GM23338 (cell line): ENCODE measurements at regions not wholly inside any gene's neighbourhood (a gene's known extent, or its start where the extent isn't known, plus 50 kb on each side); places are given as distances from the start of the nearest gene placed in this dataset.

Source experiments
- ATAC-seq: fragments of 200-7000 bp; cut with Tn5 transposase; 3 replicates; pipeline ENCODE4 v1.9.1; 2020
- DNase-seq: peaks from one replicate; pipeline ENCODE4 v3.0.0-alpha.2; 2015; ENCODE audit warnings: low spot score
- H2AFZ ChIP-seq: fragments of 200-600 bp; sonication (generic); 2 replicates; pipeline ENCODE4 v1.8.0; 2016; ENCODE audit warnings: antibody characterized with exemption, mild to moderate bottlenecking, moderate library complexity
- H3F3A ChIP-seq: fragments of 200-600 bp; sonication (generic); replicated peaks from 2 replicates; pipeline ENCODE4 v1.8.0; 2017; ENCODE audit warnings: antibody characterized with exemption, mixed run types, low read depth
- H3K27ac ChIP-seq: fragments of 200-600 bp; sonication (generic); 2 replicates; pipeline ENCODE4 v1.6.1; 2016; ENCODE audit warnings: low read depth
- H3K27me3 ChIP-seq: fragments of 200-600 bp; sonication (generic); 2 replicates; pipeline ENCODE4 v1.8.0; 2016; ENCODE audit warnings: mild to moderate bottlenecking, mixed run types, moderate library complexity; ENCODE audit not compliant: insufficient read depth
- H3K36me3 ChIP-seq: fragments of 200-600 bp; sonication (generic); 2 replicates; pipeline ENCODE4 v1.8.0; 2016; ENCODE audit warnings: mild to moderate bottlenecking; ENCODE audit not compliant: insufficient read depth
- H3K4me1 ChIP-seq: fragments of 200-600 bp; sonication (generic); 2 replicates; pipeline ENCODE4 v1.8.0; 2016; ENCODE audit warnings: mild to moderate bottlenecking, moderate library complexity; ENCODE audit not compliant: insufficient read depth
- H3K4me2 ChIP-seq: fragments of 200-600 bp; sonication (generic); 2 replicates; pipeline ENCODE4 v1.7.1; 2017; ENCODE audit warnings: mixed run types
- H3K4me3 ChIP-seq: fragments of 200-600 bp; sonication (generic); 2 replicates; pipeline ENCODE4 v1.6.1; 2016; ENCODE audit warnings: mixed run types
- H3K79me2 ChIP-seq: fragments of 200-600 bp; sonication (generic); replicated peaks from 2 replicates; pipeline ENCODE4 v1.8.0; 2017; ENCODE audit warnings: mild to moderate bottlenecking; ENCODE audit not compliant: insufficient read depth
- H3K9me2 ChIP-seq: fragments of 200-600 bp; sonication (generic); 2 replicates; pipeline ENCODE4 v1.8.0; 2017; ENCODE audit not compliant: insufficient read depth
- H4K20me1 ChIP-seq: fragments of 200-600 bp; sonication (generic); replicated peaks from 2 replicates; pipeline ENCODE4 v1.8.0; 2017; ENCODE audit warnings: mild to moderate bottlenecking; ENCODE audit not compliant: insufficient read depth
- H3K27ac Mint-ChIP-seq: 2 replicates; pipeline ENCODE4 v1.8.0; 2020; ENCODE audit warnings: inconsistent platforms, mild to moderate bottlenecking, moderate library complexity, mixed read lengths
- H3K27me3 Mint-ChIP-seq: 3 replicates; pipeline ENCODE4 v1.8.0; 2022; ENCODE audit warnings: low read depth, mild to moderate bottlenecking, moderate library complexity, mixed read lengths, inconsistent platforms; ENCODE audit not compliant: insufficient read depth, poor library complexity
- H3K36me3 Mint-ChIP-seq: 3 replicates; pipeline ENCODE4 v1.8.0; 2021; ENCODE audit warnings: low read depth, mild to moderate bottlenecking, inconsistent platforms, moderate library complexity, mixed read lengths
- H3K4me1 Mint-ChIP-seq: 3 replicates; pipeline ENCODE4 v1.8.0; 2020; ENCODE audit warnings: mild to moderate bottlenecking, inconsistent platforms, mixed read lengths
- H3K4me3 Mint-ChIP-seq: 3 replicates; pipeline ENCODE4 v1.8.0; 2021; ENCODE audit warnings: moderate library complexity, mild to moderate bottlenecking, inconsistent platforms, mixed read lengths
- H3K9me3 Mint-ChIP-seq: 3 replicates; pipeline ENCODE4 v1.8.0; 2020; ENCODE audit warnings: moderate library complexity, mild to moderate bottlenecking, inconsistent platforms, mixed read lengths
- EZH2 ChIP-seq: fragments of 200-600 bp; sonication (generic); IDR thresholded peaks from one replicate; pipeline ENCODE4 v1.8.0; 2017; ENCODE audit warnings: antibody characterized with exemption, mild to moderate bottlenecking, low read depth; ENCODE audit not compliant: unreplicated experiment
- EZH2phosphoT487 ChIP-seq: fragments of 200-600 bp; sonication (generic); IDR thresholded peaks from one replicate; pipeline ENCODE4 v1.8.1; 2018; ENCODE audit warnings: antibody characterized with exemption; ENCODE audit not compliant: unreplicated experiment
- JUNB ChIP-seq: IDR thresholded peaks from one replicate; pipeline ENCODE4 v1.6.1; 2016; ENCODE audit warnings: antibody characterized with exemption; ENCODE audit not compliant: unreplicated experiment
- NANOG ChIP-seq: IDR thresholded peaks from 2 replicates; pipeline ENCODE4 v1.6.1; 2016; ENCODE audit warnings: antibody characterized with exemption, borderline replicate concordance
- POLR2AphosphoS5 ChIP-seq: IDR thresholded peaks from 2 replicates; pipeline ENCODE4 v1.6.1; 2016; ENCODE audit warnings: antibody characterized with exemption, low read depth
- STAT1 ChIP-seq: IDR thresholded peaks from one replicate; pipeline ENCODE4 v1.6.1; 2016; ENCODE audit warnings: antibody characterized with exemption; ENCODE audit not compliant: unreplicated experiment
- ZNF114 ChIP-seq: fragments of 250-450 bp; sonication (Bioruptor Pico); IDR thresholded peaks from 2 replicates; pipeline ENCODE4 v1.5.0; 2020; ENCODE audit warnings: mild to moderate bottlenecking, moderate library complexity
- ZNF331 ChIP-seq: fragments of 250-450 bp; sonication (Bioruptor Pico); IDR thresholded peaks from 2 replicates; pipeline ENCODE4 v1.5.0; 2020; ENCODE audit warnings: low read depth, mild to moderate bottlenecking, moderate library complexity
- TF ChIP-seq, protein P1 (sequence below): fragments of 250-450 bp; sonication (Bioruptor Pico); IDR thresholded peaks from 2 replicates; pipeline ENCODE4 v1.5.0; 2020; ENCODE audit warnings: mild to moderate bottlenecking, moderate library complexity
- TF ChIP-seq, protein P2 (sequence below), 2 experiments: fragments of 200-600 bp in 1 of 2; sonication (generic) in 1 of 2; conservative IDR thresholded peaks; 2 replicates each; pipeline versions ENCODE4 v1.5.1 to v1.6.1; 2016 to 2017; ENCODE audit warnings: antibody characterized with exemption in 2 of 2, low read depth in 2 of 2, mild to moderate bottlenecking in 2 of 2, moderate library complexity in 1 of 2
- TF ChIP-seq, protein P3 (sequence below): IDR thresholded peaks from one replicate; pipeline ENCODE4 v1.6.1; 2018; ENCODE audit warnings: antibody characterized with exemption; ENCODE audit not compliant: unreplicated experiment

DNA sequence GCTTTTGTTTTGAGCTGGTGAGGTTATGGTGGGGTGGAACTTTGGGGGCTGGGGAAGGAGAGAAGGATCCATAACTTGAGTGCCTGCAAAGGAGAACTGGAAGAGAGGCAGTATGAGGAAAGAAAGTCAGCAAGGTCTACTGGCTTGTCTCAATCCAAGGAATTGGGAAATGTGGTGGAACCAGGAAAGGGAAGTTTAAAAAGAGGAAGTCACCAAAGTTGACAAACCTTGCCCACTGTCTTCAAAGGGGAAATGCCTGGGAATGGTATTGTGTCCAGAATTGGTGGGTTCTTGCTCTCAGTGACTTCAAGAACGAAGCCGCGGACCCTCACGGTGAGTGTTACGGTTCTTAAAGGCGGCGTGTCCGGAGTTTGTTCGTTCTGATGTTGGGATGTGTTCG is 304.1 kb upstream of the FAM98A start (continued):
- TF ChIP-seq, protein P1, sequence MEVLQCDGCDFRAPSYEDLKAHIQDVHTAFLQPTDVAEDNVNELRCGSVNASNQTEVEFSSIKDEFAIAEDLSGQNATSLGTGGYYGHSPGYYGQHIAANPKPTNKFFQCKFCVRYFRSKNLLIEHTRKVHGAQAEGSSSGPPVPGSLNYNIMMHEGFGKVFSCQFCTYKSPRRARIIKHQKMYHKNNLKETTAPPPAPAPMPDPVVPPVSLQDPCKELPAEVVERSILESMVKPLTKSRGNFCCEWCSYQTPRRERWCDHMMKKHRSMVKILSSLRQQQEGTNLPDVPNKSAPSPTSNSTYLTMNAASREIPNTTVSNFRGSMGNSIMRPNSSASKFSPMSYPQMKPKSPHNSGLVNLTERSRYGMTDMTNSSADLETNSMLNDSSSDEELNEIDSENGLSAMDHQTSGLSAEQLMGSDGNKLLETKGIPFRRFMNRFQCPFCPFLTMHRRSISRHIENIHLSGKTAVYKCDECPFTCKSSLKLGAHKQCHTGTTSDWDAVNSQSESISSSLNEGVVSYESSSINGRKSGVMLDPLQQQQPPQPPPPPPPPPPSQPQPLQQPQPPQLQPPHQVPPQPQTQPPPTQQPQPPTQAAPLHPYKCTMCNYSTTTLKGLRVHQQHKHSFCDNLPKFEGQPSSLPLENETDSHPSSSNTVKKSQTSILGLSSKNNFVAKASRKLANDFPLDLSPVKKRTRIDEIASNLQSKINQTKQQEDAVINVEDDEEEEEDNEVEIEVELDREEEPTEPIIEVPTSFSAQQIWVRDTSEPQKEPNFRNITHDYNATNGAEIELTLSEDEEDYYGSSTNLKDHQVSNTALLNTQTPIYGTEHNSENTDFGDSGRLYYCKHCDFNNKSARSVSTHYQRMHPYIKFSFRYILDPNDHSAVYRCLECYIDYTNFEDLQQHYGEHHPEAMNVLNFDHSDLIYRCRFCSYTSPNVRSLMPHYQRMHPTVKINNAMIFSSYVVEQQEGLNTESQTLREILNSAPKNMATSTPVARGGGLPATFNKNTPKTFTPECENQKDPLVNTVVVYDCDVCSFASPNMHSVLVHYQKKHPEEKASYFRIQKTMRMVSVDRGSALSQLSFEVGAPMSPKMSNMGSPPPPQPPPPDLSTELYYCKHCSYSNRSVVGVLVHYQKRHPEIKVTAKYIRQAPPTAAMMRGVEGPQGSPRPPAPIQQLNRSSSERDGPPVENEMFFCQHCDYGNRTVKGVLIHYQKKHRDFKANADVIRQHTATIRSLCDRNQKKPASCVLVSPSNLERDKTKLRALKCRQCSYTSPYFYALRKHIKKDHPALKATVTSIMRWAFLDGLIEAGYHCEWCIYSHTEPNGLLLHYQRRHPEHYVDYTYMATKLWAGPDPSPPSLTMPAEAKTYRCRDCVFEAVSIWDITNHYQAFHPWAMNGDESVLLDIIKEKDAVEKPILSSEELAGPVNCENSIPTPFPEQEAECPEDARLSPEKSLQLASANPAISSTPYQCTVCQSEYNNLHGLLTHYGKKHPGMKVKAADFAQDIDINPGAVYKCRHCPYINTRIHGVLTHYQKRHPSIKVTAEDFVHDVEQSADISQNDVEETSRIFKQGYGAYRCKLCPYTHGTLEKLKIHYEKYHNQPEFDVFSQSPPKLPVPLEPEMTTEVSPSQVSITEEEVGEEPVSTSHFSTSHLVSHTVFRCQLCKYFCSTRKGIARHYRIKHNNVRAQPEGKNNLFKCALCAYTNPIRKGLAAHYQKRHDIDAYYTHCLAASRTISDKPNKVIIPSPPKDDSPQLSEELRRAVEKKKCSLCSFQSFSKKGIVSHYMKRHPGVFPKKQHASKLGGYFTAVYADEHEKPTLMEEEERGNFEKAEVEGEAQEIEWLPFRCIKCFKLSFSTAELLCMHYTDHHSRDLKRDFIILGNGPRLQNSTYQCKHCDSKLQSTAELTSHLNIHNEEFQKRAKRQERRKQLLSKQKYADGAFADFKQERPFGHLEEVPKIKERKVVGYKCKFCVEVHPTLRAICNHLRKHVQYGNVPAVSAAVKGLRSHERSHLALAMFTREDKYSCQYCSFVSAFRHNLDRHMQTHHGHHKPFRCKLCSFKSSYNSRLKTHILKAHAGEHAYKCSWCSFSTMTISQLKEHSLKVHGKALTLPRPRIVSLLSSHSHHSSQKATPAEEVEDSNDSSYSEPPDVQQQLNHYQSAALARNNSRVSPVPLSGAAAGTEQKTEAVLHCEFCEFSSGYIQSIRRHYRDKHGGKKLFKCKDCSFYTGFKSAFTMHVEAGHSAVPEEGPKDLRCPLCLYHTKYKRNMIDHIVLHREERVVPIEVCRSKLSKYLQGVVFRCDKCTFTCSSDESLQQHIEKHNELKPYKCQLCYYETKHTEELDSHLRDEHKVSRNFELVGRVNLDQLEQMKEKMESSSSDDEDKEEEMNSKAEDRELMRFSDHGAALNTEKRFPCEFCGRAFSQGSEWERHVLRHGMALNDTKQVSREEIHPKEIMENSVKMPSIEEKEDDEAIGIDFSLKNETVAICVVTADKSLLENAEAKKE (CRISPR knock-in tag): no peak
- TF ChIP-seq ZNF331 (CRISPR knock-in tag): no peak

DNA sequence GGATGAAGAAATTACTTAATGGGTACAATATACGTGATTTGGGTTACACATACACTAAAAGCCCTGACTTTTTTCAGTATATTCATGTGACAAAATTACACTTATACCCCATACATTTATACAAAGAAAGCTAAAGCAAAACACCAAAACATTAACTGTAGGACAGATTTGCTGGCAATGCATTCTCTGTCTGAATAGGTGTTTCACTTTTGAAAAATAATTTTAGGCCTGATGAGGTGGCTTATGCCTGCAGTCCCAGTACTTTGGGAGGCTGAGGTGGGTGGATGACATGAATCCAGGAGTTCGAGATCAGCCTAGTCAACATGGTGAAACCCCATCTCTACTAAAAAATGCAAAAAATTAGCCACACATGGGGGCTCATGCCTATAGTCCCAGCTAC is 301.5 kb upstream of the FAM98A start:
- Histone ChIP-seq H3K4me1 (no peaks in the 10 kb centered on the region), H3K4me3 (no peak overlapping the region), H2AFZ (no peak overlapping the region), H3K27me3 (no peaks in the 10 kb centered on the region), H3K36me3 (no peaks in the 10 kb centered on the region), H4K20me1 (no peaks in the 10 kb centered on the region), H3F3A (no peaks in the 10 kb centered on the region), H3K79me2 (no peaks in the 10 kb centered on the region), H3K9me2 (peaks cover 4% of the 10 kb centered on the region; the same call in 1 of the 2 replicates), H3K27ac (no peak overlapping the region), H3K4me2 (no peak overlapping the region)
- no peak overlapping the region for H3K27ac Mint-ChIP-seq
- peaks cover 10% of the 10 kb centered on the region for H3K36me3 Mint-ChIP-seq
- no peaks in the 10 kb centered on the region for H3K4me1 Mint-ChIP-seq
- no peak overlapping the region for H3K4me3 Mint-ChIP-seq
- DNase-seq: no peak
- H3K9me3 Mint-ChIP-seq: peaks cover 21% of the 10 kb centered on the region
- peaks cover 2% of the 10 kb centered on the region for H3K27me3 Mint-ChIP-seq
- no peak for ATAC-seq
- TF ChIP-seq EZH2phosphoT487 (no peak), STAT1 (no peak), POLR2AphosphoS5 (no peak), EZH2 (no peak), ZNF114 (no peak), JUNB (no peak), NANOG (no peak), ZNF331 (CRISPR knock-in tag) (no peak)
- TF ChIP-seq, protein P2, sequence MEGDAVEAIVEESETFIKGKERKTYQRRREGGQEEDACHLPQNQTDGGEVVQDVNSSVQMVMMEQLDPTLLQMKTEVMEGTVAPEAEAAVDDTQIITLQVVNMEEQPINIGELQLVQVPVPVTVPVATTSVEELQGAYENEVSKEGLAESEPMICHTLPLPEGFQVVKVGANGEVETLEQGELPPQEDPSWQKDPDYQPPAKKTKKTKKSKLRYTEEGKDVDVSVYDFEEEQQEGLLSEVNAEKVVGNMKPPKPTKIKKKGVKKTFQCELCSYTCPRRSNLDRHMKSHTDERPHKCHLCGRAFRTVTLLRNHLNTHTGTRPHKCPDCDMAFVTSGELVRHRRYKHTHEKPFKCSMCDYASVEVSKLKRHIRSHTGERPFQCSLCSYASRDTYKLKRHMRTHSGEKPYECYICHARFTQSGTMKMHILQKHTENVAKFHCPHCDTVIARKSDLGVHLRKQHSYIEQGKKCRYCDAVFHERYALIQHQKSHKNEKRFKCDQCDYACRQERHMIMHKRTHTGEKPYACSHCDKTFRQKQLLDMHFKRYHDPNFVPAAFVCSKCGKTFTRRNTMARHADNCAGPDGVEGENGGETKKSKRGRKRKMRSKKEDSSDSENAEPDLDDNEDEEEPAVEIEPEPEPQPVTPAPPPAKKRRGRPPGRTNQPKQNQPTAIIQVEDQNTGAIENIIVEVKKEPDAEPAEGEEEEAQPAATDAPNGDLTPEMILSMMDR (conservative IDR thresholded peaks at IDR 0.05; ENCODE audit: low read depth in 2 of 2): no peak
- TF ChIP-seq, protein P3, sequence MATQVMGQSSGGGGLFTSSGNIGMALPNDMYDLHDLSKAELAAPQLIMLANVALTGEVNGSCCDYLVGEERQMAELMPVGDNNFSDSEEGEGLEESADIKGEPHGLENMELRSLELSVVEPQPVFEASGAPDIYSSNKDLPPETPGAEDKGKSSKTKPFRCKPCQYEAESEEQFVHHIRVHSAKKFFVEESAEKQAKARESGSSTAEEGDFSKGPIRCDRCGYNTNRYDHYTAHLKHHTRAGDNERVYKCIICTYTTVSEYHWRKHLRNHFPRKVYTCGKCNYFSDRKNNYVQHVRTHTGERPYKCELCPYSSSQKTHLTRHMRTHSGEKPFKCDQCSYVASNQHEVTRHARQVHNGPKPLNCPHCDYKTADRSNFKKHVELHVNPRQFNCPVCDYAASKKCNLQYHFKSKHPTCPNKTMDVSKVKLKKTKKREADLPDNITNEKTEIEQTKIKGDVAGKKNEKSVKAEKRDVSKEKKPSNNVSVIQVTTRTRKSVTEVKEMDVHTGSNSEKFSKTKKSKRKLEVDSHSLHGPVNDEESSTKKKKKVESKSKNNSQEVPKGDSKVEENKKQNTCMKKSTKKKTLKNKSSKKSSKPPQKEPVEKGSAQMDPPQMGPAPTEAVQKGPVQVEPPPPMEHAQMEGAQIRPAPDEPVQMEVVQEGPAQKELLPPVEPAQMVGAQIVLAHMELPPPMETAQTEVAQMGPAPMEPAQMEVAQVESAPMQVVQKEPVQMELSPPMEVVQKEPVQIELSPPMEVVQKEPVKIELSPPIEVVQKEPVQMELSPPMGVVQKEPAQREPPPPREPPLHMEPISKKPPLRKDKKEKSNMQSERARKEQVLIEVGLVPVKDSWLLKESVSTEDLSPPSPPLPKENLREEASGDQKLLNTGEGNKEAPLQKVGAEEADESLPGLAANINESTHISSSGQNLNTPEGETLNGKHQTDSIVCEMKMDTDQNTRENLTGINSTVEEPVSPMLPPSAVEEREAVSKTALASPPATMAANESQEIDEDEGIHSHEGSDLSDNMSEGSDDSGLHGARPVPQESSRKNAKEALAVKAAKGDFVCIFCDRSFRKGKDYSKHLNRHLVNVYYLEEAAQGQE: no peak
